Trophoblast cell (in vitro differentiated cells and primary cell): ENCODE measurements at regions not wholly inside any gene's neighbourhood (a gene's known extent, or its start where the extent isn't known, plus 50 kb on each side); places are given as distances from the start of the nearest gene placed in this dataset.

ENCODE experiments used
- DNase-seq, 2 donors: peaks; one replicate each; pipeline ENCODE4 v3.0.0-alpha.2; 2016
- H2AFZ ChIP-seq: 2 replicates; pipeline ENCODE4 v1.6.1; 2013; ENCODE audit warnings: low read length, moderate library complexity, mild to moderate bottlenecking; ENCODE audit not compliant: insufficient read depth, poor library complexity
- H2AK5ac ChIP-seq: 2 replicates; pipeline ENCODE4 v1.6.1; 2013; ENCODE audit warnings: mild to moderate bottlenecking, low read length
- H2BK120ac ChIP-seq: 2 replicates; pipeline ENCODE4 v1.6.1; 2013; ENCODE audit warnings: low read length, mild to moderate bottlenecking, moderate library complexity; ENCODE audit not compliant: insufficient read depth, poor library complexity
- H2BK12ac ChIP-seq: 2 replicates; pipeline ENCODE4 v1.6.1; 2013; ENCODE audit warnings: mild to moderate bottlenecking, low read length, moderate library complexity
- H2BK5ac ChIP-seq: 2 replicates; pipeline ENCODE4 v1.6.1; 2013; ENCODE audit warnings: low read length, low read depth, moderate library complexity, mild to moderate bottlenecking; ENCODE audit not compliant: poor library complexity
- H3K14ac ChIP-seq: 2 replicates; pipeline ENCODE4 v1.6.1; 2013; ENCODE audit warnings: mild to moderate bottlenecking, low read length
- H3K18ac ChIP-seq: 2 replicates; pipeline ENCODE4 v1.6.1; 2013; ENCODE audit warnings: mild to moderate bottlenecking, low read length
- H3K23ac ChIP-seq: 2 replicates; pipeline ENCODE4 v1.6.1; 2013; ENCODE audit warnings: low read length
- H3K27ac ChIP-seq: 2 replicates; pipeline ENCODE4 v1.5.1; 2013; ENCODE audit warnings: low read depth, mild to moderate bottlenecking, inconsistent platforms, low read length, moderate library complexity
- H3K27me3 ChIP-seq: 2 replicates; pipeline ENCODE4 v1.6.1; 2013; ENCODE audit warnings: inconsistent platforms, mild to moderate bottlenecking, low read length, moderate library complexity; ENCODE audit not compliant: insufficient read depth
- H3K36me3 ChIP-seq, 2 experiments: 1 replicate in 1 of 2; 2 replicates in 1 of 2; pipeline ENCODE4 v1.6.1; 2013; ENCODE audit warnings: low read length in 2 of 2, mild to moderate bottlenecking in 2 of 2, moderate library complexity in 1 of 2; ENCODE audit not compliant: insufficient read depth in 2 of 2, control insufficient read depth in 1 of 2
- H3K4ac ChIP-seq: 2 replicates; pipeline ENCODE4 v1.6.1; 2013; ENCODE audit warnings: low read depth, mild to moderate bottlenecking, low read length, moderate library complexity
- H3K4me1 ChIP-seq, 2 experiments: 1 replicate in 1 of 2; 2 replicates in 1 of 2; pipeline ENCODE4 v1.6.1; 2013; ENCODE audit warnings: low read length in 2 of 2, mild to moderate bottlenecking in 2 of 2, moderate library complexity in 1 of 2; ENCODE audit not compliant: insufficient read depth in 2 of 2, control insufficient read depth in 1 of 2
- H3K4me2 ChIP-seq: 2 replicates; pipeline ENCODE4 v1.6.1; 2013; ENCODE audit warnings: inconsistent platforms, mild to moderate bottlenecking, low read length, moderate library complexity
- H3K4me3 ChIP-seq: 2 replicates; pipeline ENCODE4 v1.5.1; 2013; ENCODE audit warnings: mild to moderate bottlenecking, low read depth, low read length, inconsistent platforms
- H3K79me1 ChIP-seq: one replicate; pipeline ENCODE4 v1.6.1; 2013; ENCODE audit warnings: low read length
- H3K79me2 ChIP-seq: 2 replicates; pipeline ENCODE4 v1.6.1; 2013; ENCODE audit warnings: low read length, mild to moderate bottlenecking; ENCODE audit not compliant: control insufficient read depth, insufficient read depth, poor library complexity
- H3K9ac ChIP-seq: 2 replicates; pipeline ENCODE4 v1.6.1; 2013; ENCODE audit warnings: mild to moderate bottlenecking, low read length
- H3K9me3 ChIP-seq: 2 replicates; pipeline ENCODE4 v1.6.1; 2013; ENCODE audit warnings: low read depth, mild to moderate bottlenecking, control low read depth, inconsistent platforms, low read length; ENCODE audit not compliant: insufficient read depth
- H4K12ac ChIP-seq: 2 replicates; pipeline ENCODE4 v1.6.1; 2013; ENCODE audit warnings: low read depth, mild to moderate bottlenecking, low read length, moderate library complexity
- H4K8ac ChIP-seq: 2 replicates; pipeline ENCODE4 v1.6.1; 2013; ENCODE audit warnings: low read depth, mild to moderate bottlenecking, low read length, moderate library complexity
- H4K91ac ChIP-seq: one replicate; pipeline ENCODE4 v1.6.1; 2013; ENCODE audit warnings: low read depth, mild to moderate bottlenecking, low read length, moderate library complexity
- WGBS: extraction: QIAGEN DNeasy Blood & Tissue Kit; methylation state at CpG from one replicate; pipeline ENCODE4 v1.1.7; 2013; ENCODE audit warnings: missing lambda C conversion rate; ENCODE audit not compliant: insufficient read length, insufficient coverage; ENCODE audit errors: extremely low coverage; 5-methylcytosine and 5-hydroxymethylcytosine counted together

DNA sequence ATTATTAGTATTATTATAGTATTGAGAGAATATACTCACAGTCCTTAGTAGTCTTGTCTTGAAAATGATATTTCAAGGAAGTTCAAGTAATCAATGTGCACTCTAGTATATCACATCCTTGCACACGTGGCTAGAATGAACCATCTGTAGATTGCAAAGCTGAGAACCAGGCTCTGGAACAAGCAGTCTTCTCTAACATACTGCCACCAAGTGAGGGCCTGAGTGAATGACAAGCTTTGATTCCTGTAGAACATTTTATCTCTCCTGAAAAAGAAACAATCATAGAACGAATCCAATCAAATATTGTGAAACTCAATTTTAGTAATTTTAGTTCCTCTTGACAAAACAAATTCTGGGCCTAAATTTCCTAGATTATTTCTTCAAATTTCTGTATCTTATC is 55.3 kb upstream of the SULT1C3 start:
- no peak overlapping the region for H4K91ac ChIP-seq
- H3K79me1 ChIP-seq, result no peaks in the 10 kb centered on the region
- DNase-seq, result peak in 1 of 2 donors; percentile 38
- no peak overlapping the region for H2BK5ac ChIP-seq
- H3K27ac ChIP-seq, result no peak overlapping the region
- H3K18ac ChIP-seq, result no peak overlapping the region
- H3K27me3 ChIP-seq, result no peaks in the 10 kb centered on the region
- H2AFZ ChIP-seq, result no peak overlapping the region
- H2BK12ac ChIP-seq, result no peak overlapping the region
- H4K12ac ChIP-seq, result no peak overlapping the region
- WGBS, result no CpG with 5 or more reads among the region's 2 CpGs
- no peak overlapping the region for H3K9ac ChIP-seq
- H3K4ac ChIP-seq, result no peak overlapping the region
- no peaks in the 10 kb centered on the region for H3K9me3 ChIP-seq
- no peak overlapping the region for H2BK120ac ChIP-seq
- no peaks in the 10 kb centered on the region for H3K4me1 ChIP-seq
- no peak overlapping the region for H4K8ac ChIP-seq
- no peak overlapping the region for H2AK5ac ChIP-seq
- H3K23ac ChIP-seq, result no peak overlapping the region
- H3K36me3 ChIP-seq, result no peaks in the 10 kb centered on the region
- H3K4me2 ChIP-seq, result no peak overlapping the region
- H3K14ac ChIP-seq, result no peak overlapping the region
- no peak overlapping the region for H3K4me3 ChIP-seq
- no peaks in the 10 kb centered on the region for H3K79me2 ChIP-seq

DNA sequence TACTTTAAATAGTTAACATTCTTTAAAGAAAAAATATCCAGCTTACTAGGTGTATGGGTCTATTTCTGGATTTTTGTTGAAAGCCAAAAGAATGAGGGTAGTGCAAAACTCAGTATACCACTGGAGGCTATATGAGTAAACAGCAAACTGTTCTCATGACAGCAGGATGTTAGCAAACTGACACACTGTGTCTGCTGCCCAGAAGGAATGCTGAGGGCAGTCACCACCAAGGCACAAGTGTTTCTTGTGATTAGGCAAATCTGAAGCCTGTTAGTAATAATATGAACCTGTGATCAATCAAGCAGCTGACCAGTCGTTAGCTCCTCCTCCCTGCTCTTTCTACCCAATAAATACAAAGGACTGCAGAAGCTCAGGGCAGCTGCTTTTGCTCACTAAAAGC is 50.5 kb upstream of the SULT1C3 start:
- no peak overlapping the region for H4K12ac ChIP-seq
- H3K79me2 ChIP-seq, result no peaks in the 10 kb centered on the region
- H3K27me3 ChIP-seq, result no peaks in the 10 kb centered on the region
- no peak overlapping the region for H2AK5ac ChIP-seq
- H2BK12ac ChIP-seq, result no peak overlapping the region
- DNase-seq, result peak; percentile 80 to 91
- no peak overlapping the region for H3K4me2 ChIP-seq
- no peaks in the 10 kb centered on the region for H3K4me1 ChIP-seq
- H3K9ac ChIP-seq, result no peak overlapping the region
- H2AFZ ChIP-seq, result no peak overlapping the region
- H3K18ac ChIP-seq, result no peak overlapping the region
- H3K4ac ChIP-seq, result no peak overlapping the region
- peak overlapping the region; percentile 39 for H3K27ac ChIP-seq
- H3K36me3 ChIP-seq, result no peaks in the 10 kb centered on the region
- no peak overlapping the region for H4K8ac ChIP-seq
- H3K9me3 ChIP-seq, result no peaks in the 10 kb centered on the region
- peak overlapping the region; percentile 1 for H4K91ac ChIP-seq
- no peak overlapping the region for H2BK5ac ChIP-seq
- H3K23ac ChIP-seq, result no peak overlapping the region
- no peak overlapping the region for H3K4me3 ChIP-seq
- H3K14ac ChIP-seq, result no peak overlapping the region
- no peak overlapping the region for H2BK120ac ChIP-seq
- H3K79me1 ChIP-seq, result no peaks in the 10 kb centered on the region
- WGBS, result no CpG with 5 or more reads among the region's 1 CpG
